Stimulated activated naive CD4-positive, alpha-beta T cell (primary cell): ENCODE measurements at regions not wholly inside any gene's neighbourhood (a gene's known extent, or its start where the extent isn't known, plus 50 kb on each side); places are given as distances from the start of the nearest gene placed in this dataset.
A peak's percentile ranks its signal among the peaks of the same experiment; 100 is the strongest.
"Not testable (repeated sequence)": the region's sequence is repeated elsewhere in the genome, so short reads cannot be mapped to it uniquely, and the experiment has no call there.

Experiments
- DNase-seq, 6 experiments: peaks; one replicate each; lab custom pipeline; 2025; lab: John Stamatoyannopoulos, UW

DNA sequence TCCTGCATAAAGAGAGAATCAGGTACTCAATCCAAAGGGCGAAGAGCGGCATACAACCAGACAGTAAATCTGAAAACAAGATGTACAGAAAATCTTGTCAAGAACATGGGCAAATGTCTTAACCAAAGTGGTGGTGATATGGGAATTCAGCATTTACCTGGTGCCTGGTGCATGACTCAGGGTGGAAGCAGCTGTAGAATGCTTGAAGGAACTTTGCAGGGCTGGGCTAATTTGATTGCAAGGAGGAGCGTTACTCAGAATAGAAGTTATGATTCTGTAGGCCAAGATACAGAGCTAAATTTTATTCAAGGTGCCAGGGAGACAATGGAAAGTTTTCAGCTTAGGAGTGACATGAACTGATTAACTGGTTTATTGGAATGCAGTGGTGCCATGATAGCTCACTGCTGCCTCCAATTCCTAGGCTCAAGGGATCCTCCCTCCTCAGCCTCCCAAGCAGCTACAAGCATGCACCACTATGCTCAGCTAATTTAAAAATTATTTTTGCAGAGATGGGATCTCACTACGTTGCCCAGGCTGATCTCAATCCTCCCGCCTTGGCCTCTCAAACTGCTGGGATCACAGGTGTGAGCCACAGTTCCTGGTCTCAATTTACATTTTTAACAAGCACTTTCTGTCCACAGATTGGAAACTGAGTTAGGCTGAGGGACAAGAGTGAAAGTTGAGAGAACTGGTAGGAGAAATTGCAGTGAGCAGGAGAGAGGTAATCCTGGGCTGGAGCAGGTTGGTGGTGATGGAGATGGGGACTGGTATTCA lies 91.5 kb upstream of the TBC1D5 start:
- DNase-seq: no peak

DNA sequence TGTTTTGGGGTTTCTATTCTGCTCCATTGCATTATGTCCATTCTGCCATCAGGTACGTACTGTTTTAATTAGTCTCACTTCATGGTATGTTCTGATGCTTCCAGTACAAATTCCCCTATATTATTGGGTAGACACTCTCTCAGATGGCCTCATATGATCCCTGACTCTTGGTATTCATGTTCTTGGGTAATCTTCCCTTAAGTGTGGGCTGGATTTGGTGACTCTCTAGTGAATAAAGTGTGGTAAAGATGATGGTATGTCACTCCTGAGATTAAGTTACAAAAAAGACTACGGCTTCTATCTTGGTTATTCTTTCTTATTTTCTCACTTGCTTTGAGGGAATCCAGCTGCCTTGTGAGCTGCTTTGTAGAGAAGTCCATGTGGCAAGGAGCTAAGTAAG lies 89.6 kb upstream of the TBC1D5 start:
- no peak for DNase-seq

GRCh38 chr3:17831366-17831765 lies 88.9 kb upstream of the TBC1D5 start:
- DNase-seq: no peak

- DNase-seq: no peak
These were observed 88.4 kb upstream of the TBC1D5 start for GRCh38 chr3:17830788-17831187.

GRCh38 chr3:17828388-17828787 lies 86.0 kb upstream of the TBC1D5 start:
- no peak for DNase-seq

GRCh38 chr3:17825298-17825697 lies 82.9 kb upstream of the TBC1D5 start:
- DNase-seq: no peak

DNA sequence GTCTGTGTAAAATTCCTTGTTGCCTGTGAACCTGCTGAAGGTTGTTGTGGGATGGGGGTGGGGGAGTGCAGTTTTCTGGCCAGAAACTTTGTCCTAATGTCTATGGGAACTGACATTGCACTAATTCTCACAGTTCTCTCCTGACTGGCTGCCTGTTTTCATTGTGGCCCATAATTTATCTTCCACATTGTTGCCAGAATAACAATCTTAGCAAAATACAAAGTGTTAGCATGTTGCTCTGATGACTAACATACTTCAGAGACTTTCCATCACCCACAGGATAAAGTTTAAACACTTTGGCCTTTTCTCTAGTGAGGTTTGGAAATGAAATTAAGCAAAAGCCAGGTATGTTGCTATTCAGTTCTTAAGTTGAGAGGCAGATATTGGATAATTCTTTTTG lies 81.4 kb upstream of the TBC1D5 start:
- DNase-seq: no peak

GRCh38 chr3:17823036-17823435 lies 80.6 kb upstream of the TBC1D5 start:
- no peak for DNase-seq

DNA sequence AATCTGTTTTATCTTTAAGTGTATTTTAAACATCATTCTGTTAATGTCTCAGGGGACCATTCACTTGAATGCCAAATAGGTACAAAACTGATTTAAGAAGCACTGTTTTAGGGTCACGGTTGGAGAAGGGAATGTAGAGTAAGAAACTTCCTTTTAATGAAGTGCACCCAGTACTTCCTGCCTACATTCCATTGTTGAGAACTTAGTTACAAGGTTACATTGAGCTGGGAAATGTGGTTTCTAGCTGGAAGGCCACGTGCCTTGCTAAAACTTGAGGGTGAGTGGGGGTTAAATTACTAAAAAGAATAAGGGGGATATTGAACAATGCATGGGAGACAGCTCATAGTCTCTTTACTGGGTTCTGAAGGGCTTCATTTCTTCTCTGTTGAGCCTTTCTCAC lies 78.3 kb upstream of the TBC1D5 start:
- DNase-seq: no peak

DNA sequence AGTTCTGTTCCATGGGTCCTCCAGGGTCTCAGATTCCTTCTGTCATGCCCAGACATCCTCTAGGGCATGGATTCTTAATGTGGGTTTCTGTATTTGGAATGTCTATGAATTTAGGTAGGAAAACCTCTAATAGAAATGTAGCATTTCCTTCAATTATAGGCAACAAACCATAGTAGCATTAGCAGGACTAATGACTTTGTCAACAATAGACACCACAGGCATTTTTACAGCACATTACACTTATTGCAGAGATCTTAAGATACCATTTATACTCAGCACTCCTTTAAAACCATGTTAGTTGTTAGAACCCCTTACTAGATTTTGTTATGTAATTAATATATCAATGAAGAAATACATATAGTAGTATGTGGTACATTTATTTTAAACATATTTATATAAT lies 77.8 kb upstream of the TBC1D5 start:
- no peak for DNase-seq

- not testable (repeated sequence) for DNase-seq
These were observed 75.5 kb upstream of the TBC1D5 start for GRCh38 chr3:17817973-17818372.

DNA sequence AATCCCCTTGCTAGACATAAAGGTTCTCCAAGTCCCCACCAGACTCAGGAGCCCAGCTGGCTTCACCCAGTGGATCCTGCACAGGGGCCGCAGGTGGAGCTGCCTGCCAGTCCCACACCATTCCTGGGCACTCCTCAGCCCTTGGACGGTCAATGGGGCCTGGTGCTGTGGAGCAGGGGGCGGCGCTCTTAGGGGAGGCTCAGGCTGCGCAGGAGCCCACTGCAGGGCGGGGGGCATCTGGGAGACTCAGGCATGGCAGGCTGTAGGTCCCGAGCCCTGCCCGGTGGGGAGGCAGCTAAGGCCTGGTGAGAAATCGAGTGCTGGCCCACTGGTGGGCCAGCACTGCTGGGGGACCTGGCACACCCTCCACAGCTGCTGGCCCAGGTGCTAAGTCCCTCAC lies 75.1 kb upstream of the TBC1D5 start:
- DNase-seq: no peak

DNA sequence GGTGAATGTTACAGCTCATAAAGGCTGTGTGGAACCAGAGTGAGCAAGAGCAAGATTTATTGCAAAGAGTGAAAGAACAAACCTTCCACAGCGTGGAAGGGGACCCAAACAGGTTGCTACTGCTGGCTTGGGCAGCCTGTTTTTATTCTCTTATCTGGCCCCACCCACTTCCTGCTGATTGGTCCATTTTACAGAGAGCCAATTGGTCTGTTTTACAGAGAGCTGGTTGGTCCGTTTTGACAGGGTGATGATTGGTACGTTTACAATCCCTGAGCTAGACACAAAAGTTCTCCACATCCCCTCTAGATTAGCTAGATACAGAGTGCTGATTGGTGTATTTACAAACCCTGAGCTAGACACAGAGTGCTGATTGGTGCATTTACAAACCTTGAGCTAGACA lies 74.4 kb upstream of the TBC1D5 start:
- not testable (repeated sequence) for DNase-seq

DNA sequence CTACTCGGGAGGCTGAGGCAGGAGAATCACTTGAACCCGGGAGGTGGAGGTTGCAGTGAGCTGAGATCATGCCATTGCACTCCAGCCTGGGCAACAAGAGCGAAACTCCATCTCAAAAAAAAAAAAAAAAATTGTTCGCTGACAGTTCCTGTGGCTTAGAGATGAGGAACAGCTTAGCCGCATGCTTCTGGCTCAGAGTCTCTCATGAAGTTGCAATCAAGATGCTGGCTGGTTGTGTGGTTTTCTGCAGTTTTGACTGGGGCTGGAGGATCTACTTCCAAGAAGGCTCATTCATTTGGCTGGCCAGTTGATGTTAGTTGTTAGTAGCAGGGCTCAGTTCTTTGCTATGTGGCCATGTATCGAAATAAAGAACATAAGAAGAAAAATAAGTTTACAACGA lies 69.9 kb upstream of the TBC1D5 start:
- DNase-seq: not testable (repeated sequence)

GRCh38 chr3:17811646-17812045 lies 69.2 kb upstream of the TBC1D5 start:
- DNase-seq: no peak

GRCh38 chr3:17810759-17811158 lies 68.3 kb upstream of the TBC1D5 start:
- DNase-seq: no peak

DNA sequence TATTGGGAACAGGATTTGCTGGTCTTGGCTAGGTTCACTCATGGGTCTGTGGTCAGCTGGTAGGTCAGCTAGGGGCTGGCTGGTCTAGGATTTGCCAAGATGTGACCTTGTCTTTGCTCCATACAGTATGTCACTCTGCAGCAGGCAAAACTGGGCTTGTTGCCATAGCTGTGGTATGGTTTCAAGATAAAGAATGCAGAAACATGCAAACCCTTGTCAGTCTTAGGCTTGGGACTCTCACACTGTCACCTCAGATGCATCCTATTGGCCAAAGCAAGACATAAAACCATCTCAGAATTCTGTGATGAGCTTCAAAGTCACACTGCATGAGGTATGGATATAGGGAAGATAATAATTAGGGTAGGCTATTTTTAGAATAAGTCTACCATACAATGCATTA lies 66.6 kb upstream of the TBC1D5 start:
- DNase-seq: no peak

- no peak for DNase-seq
These were observed 64.4 kb upstream of the TBC1D5 start for GRCh38 chr3:17806876-17807275.

DNA sequence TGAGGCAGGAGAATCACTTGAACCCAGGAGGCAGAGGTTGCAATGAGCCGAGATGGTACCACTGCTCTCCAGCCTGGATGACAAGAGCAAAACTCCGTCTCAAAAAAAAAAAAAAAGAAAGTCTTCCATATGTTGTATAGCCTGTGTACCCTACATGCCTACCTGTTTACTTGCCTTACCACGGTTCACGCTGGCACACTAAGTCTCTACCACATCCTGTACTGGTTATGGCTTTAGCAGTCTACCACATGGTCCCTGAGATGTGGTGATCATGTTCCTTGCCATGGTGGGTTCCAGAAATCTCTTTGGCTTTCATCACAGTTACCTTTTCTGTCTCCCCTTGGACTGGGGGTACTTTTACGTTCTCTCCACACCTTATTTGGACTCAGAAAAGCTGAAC lies 63.8 kb upstream of the TBC1D5 start:
- DNase-seq: peak in 3 of 6 experiments; percentile 3 to 29 (median 15)

GRCh38 chr3:17805461-17805940 lies 63.1 kb upstream of the TBC1D5 start:
- no peak for DNase-seq

- no peak for DNase-seq
These were observed 60.5 kb upstream of the TBC1D5 start for GRCh38 chr3:17802950-17803349.

- no peak for DNase-seq
These were observed 58.7 kb upstream of the TBC1D5 start for GRCh38 chr3:17801131-17801530.

GRCh38 chr3:17800232-17800631 lies 57.8 kb upstream of the TBC1D5 start:
- no peak for DNase-seq

DNA sequence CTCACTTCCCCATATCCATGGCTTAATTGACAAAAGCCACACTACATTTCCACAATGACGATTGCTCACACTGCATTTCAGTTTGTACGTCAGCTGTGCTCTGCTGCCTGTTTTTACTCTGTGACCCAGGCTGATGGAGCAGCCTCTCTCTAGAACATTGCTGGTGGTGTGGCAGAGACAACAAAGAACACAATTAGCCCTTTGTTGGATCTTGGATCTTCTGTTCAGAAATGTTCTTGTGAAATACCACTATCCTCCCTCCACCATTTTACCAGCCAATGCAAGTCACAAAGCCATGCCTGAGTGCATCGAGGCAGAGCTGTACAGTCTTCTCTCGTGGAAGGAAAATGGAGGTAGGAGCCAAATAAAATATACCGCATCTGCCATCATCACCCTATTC lies 56.9 kb upstream of the TBC1D5 start:
- DNase-seq: no peak
